ENCODE measurements at regions not wholly inside any gene's neighbourhood (a gene's known extent, or its start where the extent isn't known, plus 50 kb on each side); places are given as distances from the start of the nearest gene placed in this dataset.

GRCh38 chr17:12391468-12391867 lies 274.2 kb upstream of the MYOCD start:
- H3K4me1 ChIP-seq = no peaks in the 10 kb centered on the region
- no peak for DNase-seq
- no peak overlapping the region for H3K4me3 ChIP-seq
- no peak overlapping the region for H3K27ac ChIP-seq
- intact Hi-C loops (cut with DNase I) = no loop called here
- H3K27me3 ChIP-seq = no peaks in the 10 kb centered on the region
- TF ChIP-seq, protein P1, sequence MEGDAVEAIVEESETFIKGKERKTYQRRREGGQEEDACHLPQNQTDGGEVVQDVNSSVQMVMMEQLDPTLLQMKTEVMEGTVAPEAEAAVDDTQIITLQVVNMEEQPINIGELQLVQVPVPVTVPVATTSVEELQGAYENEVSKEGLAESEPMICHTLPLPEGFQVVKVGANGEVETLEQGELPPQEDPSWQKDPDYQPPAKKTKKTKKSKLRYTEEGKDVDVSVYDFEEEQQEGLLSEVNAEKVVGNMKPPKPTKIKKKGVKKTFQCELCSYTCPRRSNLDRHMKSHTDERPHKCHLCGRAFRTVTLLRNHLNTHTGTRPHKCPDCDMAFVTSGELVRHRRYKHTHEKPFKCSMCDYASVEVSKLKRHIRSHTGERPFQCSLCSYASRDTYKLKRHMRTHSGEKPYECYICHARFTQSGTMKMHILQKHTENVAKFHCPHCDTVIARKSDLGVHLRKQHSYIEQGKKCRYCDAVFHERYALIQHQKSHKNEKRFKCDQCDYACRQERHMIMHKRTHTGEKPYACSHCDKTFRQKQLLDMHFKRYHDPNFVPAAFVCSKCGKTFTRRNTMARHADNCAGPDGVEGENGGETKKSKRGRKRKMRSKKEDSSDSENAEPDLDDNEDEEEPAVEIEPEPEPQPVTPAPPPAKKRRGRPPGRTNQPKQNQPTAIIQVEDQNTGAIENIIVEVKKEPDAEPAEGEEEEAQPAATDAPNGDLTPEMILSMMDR (IDR thresholded peaks at IDR 0.05) = no peak
- no peak for TF ChIP-seq POLR2A (IDR thresholded peaks at IDR 0.05)
- no peaks in the 10 kb centered on the region for H3K9me3 ChIP-seq
- H3K36me3 ChIP-seq = no peaks in the 10 kb centered on the region
- WGBS, 2 donors = 31 to 37% methylated on average over 3 of the region's 3 CpGs

GRCh38 chr17:12395733-12396354 lies 269.8 kb upstream of the MYOCD start:
- no peak for TF ChIP-seq POLR2A (IDR thresholded peaks at IDR 0.05)
- TF ChIP-seq, protein P1 (IDR thresholded peaks at IDR 0.05) = peak in 2 of 6 experiments; percentile 20 to 29
- no peak overlapping the region for H3K4me3 ChIP-seq
- no peak for DNase-seq
- no peaks in the 10 kb centered on the region for H3K9me3 ChIP-seq
- no peaks in the 10 kb centered on the region for H3K36me3 ChIP-seq
- WGBS, 2 donors = 44 to 54% methylated on average over 5 of the region's 5 CpGs
- intact Hi-C loops (cut with DNase I) = no loop called here
- no peak overlapping the region for H3K27ac ChIP-seq
- no peaks in the 10 kb centered on the region for H3K4me1 ChIP-seq
- H3K27me3 ChIP-seq = no peaks in the 10 kb centered on the region

DNA sequence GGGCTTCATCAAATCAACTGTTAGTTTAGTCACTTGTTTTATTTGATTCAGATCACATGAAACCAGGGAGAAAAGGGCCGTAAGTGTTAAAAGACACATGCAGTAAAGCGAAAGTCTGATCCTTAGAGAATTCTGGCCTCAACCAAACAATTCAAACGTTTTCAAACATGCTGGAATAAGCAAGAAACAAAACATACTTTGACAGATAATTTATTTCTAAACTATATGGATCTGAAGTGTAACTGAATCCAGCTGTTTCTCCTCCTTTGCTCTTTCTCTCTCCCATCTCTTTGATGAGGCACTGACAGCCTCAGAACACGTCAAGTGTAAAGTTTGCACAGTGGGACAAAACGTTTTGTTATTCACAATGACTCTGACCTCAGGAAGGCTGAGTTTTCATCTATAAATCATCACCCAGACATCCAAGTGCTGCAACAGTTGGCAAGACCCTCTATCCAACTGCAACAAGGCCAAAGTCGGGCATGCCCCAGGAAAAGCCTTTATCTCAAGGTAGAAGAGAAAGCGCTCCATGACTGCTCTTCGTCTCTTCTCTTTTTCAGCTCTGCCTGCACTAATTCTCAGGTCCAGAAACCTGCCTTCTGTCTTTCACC lies 267.1 kb upstream of the MYOCD start:
- H3K27ac ChIP-seq = peak overlapping the region in 3 of 4 donors; percentile 59 to 69 (median 62)
- TF ChIP-seq, protein P1 (IDR thresholded peaks at IDR 0.05) = no peak
- TF ChIP-seq POLR2A (IDR thresholded peaks at IDR 0.05) = no peak
- WGBS, 2 donors = 37 to 42% methylated on average over 8 of the region's 8 CpGs

GRCh38 chr17:12402963-12403622 lies 262.6 kb upstream of the MYOCD start:
- no peaks in the 10 kb centered on the region for H3K36me3 ChIP-seq
- no peaks in the 10 kb centered on the region for H3K27me3 ChIP-seq
- H3K27ac ChIP-seq = peak overlapping the region in 2 of 4 donors; percentile 38 to 67
- intact Hi-C loops (cut with DNase I) = no loop called here
- H3K4me1 ChIP-seq = no peaks in the 10 kb centered on the region
- no peak for DNase-seq
- H3K9me3 ChIP-seq = no peaks in the 10 kb centered on the region
- TF ChIP-seq, protein P1 (IDR thresholded peaks at IDR 0.05) = no peak
- no peak for TF ChIP-seq POLR2A (IDR thresholded peaks at IDR 0.05)
- 54 to 77% methylated on average over 5 of the region's 5 CpGs for WGBS, 2 donors
- H3K4me3 ChIP-seq = no peak overlapping the region

More for the DNA sequence above, 267.1 kb upstream of the MYOCD start:
- H3K36me3 ChIP-seq = no peaks in the 10 kb centered on the region
- no peaks in the 10 kb centered on the region for H3K27me3 ChIP-seq
- no peaks in the 10 kb centered on the region for H3K9me3 ChIP-seq
- DNase-seq = no peak
- no peaks in the 10 kb centered on the region for H3K4me1 ChIP-seq
- no peak overlapping the region for H3K4me3 ChIP-seq
- intact Hi-C loops (cut with DNase I) = no loop called here

GRCh38 chr17:12403881-12404398 lies 261.8 kb upstream of the MYOCD start:
- Histone ChIP-seq H3K4me1 (no peaks in the 10 kb centered on the region), H3K27me3 (no peaks in the 10 kb centered on the region), H3K36me3 (no peaks in the 10 kb centered on the region), H3K27ac (peak overlapping the region in 3 of 4 donors; percentile 49 to 67 (median 58)), H3K9me3 (no peaks in the 10 kb centered on the region), H3K4me3 (no peak overlapping the region)
- no peak for DNase-seq
- intact Hi-C loops (cut with DNase I) = no loop called here
- WGBS, 2 donors = 71% methylated on average over 5 of the region's 5 CpGs
- TF ChIP-seq, protein P1 (IDR thresholded peaks at IDR 0.05) = no peak
- no peak for TF ChIP-seq POLR2A (IDR thresholded peaks at IDR 0.05)
